Trophoblast cell (in vitro differentiated cells and primary cell): ENCODE measurements at regions not wholly inside any gene's neighbourhood (a gene's known extent, or its start where the extent isn't known, plus 50 kb on each side); places are given as distances from the start of the nearest gene placed in this dataset.

ENCODE experiments used
- DNase-seq, 2 donors: peaks; one replicate each; pipeline ENCODE4 v3.0.0-alpha.2; 2016
- H2AFZ ChIP-seq: 2 replicates; pipeline ENCODE4 v1.6.1; 2013; ENCODE audit warnings: low read length, moderate library complexity, mild to moderate bottlenecking; ENCODE audit not compliant: insufficient read depth, poor library complexity
- H2AK5ac ChIP-seq: 2 replicates; pipeline ENCODE4 v1.6.1; 2013; ENCODE audit warnings: mild to moderate bottlenecking, low read length
- H2BK120ac ChIP-seq: 2 replicates; pipeline ENCODE4 v1.6.1; 2013; ENCODE audit warnings: low read length, mild to moderate bottlenecking, moderate library complexity; ENCODE audit not compliant: insufficient read depth, poor library complexity
- H2BK12ac ChIP-seq: 2 replicates; pipeline ENCODE4 v1.6.1; 2013; ENCODE audit warnings: mild to moderate bottlenecking, low read length, moderate library complexity
- H2BK5ac ChIP-seq: 2 replicates; pipeline ENCODE4 v1.6.1; 2013; ENCODE audit warnings: low read length, low read depth, moderate library complexity, mild to moderate bottlenecking; ENCODE audit not compliant: poor library complexity
- H3K14ac ChIP-seq: 2 replicates; pipeline ENCODE4 v1.6.1; 2013; ENCODE audit warnings: mild to moderate bottlenecking, low read length
- H3K18ac ChIP-seq: 2 replicates; pipeline ENCODE4 v1.6.1; 2013; ENCODE audit warnings: mild to moderate bottlenecking, low read length
- H3K23ac ChIP-seq: 2 replicates; pipeline ENCODE4 v1.6.1; 2013; ENCODE audit warnings: low read length
- H3K27ac ChIP-seq: 2 replicates; pipeline ENCODE4 v1.5.1; 2013; ENCODE audit warnings: low read depth, mild to moderate bottlenecking, inconsistent platforms, low read length, moderate library complexity
- H3K27me3 ChIP-seq: 2 replicates; pipeline ENCODE4 v1.6.1; 2013; ENCODE audit warnings: inconsistent platforms, mild to moderate bottlenecking, low read length, moderate library complexity; ENCODE audit not compliant: insufficient read depth
- H3K36me3 ChIP-seq, 2 experiments: 1 replicate in 1 of 2; 2 replicates in 1 of 2; pipeline ENCODE4 v1.6.1; 2013; ENCODE audit warnings: low read length in 2 of 2, mild to moderate bottlenecking in 2 of 2, moderate library complexity in 1 of 2; ENCODE audit not compliant: insufficient read depth in 2 of 2, control insufficient read depth in 1 of 2
- H3K4ac ChIP-seq: 2 replicates; pipeline ENCODE4 v1.6.1; 2013; ENCODE audit warnings: low read depth, mild to moderate bottlenecking, low read length, moderate library complexity
- H3K4me1 ChIP-seq, 2 experiments: 1 replicate in 1 of 2; 2 replicates in 1 of 2; pipeline ENCODE4 v1.6.1; 2013; ENCODE audit warnings: low read length in 2 of 2, mild to moderate bottlenecking in 2 of 2, moderate library complexity in 1 of 2; ENCODE audit not compliant: insufficient read depth in 2 of 2, control insufficient read depth in 1 of 2
- H3K4me2 ChIP-seq: 2 replicates; pipeline ENCODE4 v1.6.1; 2013; ENCODE audit warnings: inconsistent platforms, mild to moderate bottlenecking, low read length, moderate library complexity
- H3K4me3 ChIP-seq: 2 replicates; pipeline ENCODE4 v1.5.1; 2013; ENCODE audit warnings: mild to moderate bottlenecking, low read depth, low read length, inconsistent platforms
- H3K79me1 ChIP-seq: one replicate; pipeline ENCODE4 v1.6.1; 2013; ENCODE audit warnings: low read length
- H3K79me2 ChIP-seq: 2 replicates; pipeline ENCODE4 v1.6.1; 2013; ENCODE audit warnings: low read length, mild to moderate bottlenecking; ENCODE audit not compliant: control insufficient read depth, insufficient read depth, poor library complexity
- H3K9ac ChIP-seq: 2 replicates; pipeline ENCODE4 v1.6.1; 2013; ENCODE audit warnings: mild to moderate bottlenecking, low read length
- H3K9me3 ChIP-seq: 2 replicates; pipeline ENCODE4 v1.6.1; 2013; ENCODE audit warnings: low read depth, mild to moderate bottlenecking, control low read depth, inconsistent platforms, low read length; ENCODE audit not compliant: insufficient read depth
- H4K12ac ChIP-seq: 2 replicates; pipeline ENCODE4 v1.6.1; 2013; ENCODE audit warnings: low read depth, mild to moderate bottlenecking, low read length, moderate library complexity
- H4K8ac ChIP-seq: 2 replicates; pipeline ENCODE4 v1.6.1; 2013; ENCODE audit warnings: low read depth, mild to moderate bottlenecking, low read length, moderate library complexity
- H4K91ac ChIP-seq: one replicate; pipeline ENCODE4 v1.6.1; 2013; ENCODE audit warnings: low read depth, mild to moderate bottlenecking, low read length, moderate library complexity
- WGBS: extraction: QIAGEN DNeasy Blood & Tissue Kit; methylation state at CpG from one replicate; pipeline ENCODE4 v1.1.7; 2013; ENCODE audit warnings: missing lambda C conversion rate; ENCODE audit not compliant: insufficient read length, insufficient coverage; ENCODE audit errors: extremely low coverage; 5-methylcytosine and 5-hydroxymethylcytosine counted together

- Histone ChIP-seq H3K4me2 (no peak overlapping the region), H2BK12ac (no peak overlapping the region), H2BK5ac (no peak overlapping the region), H2AFZ (no peak overlapping the region), H4K8ac (no peak overlapping the region), H4K91ac (no peak overlapping the region), H2BK120ac (no peak overlapping the region), H3K18ac (no peak overlapping the region), H3K36me3 (no peaks in the 10 kb centered on the region), H3K4me1 (no peaks in the 10 kb centered on the region), H3K27me3 (no peaks in the 10 kb centered on the region), H3K9me3 (no peaks in the 10 kb centered on the region), H3K14ac (no peak overlapping the region), H3K4ac (no peak overlapping the region), H4K12ac (no peak overlapping the region), H3K27ac (no peak overlapping the region), H3K9ac (no peak overlapping the region), H3K79me2 (no peaks in the 10 kb centered on the region), H3K4me3 (no peak overlapping the region), H2AK5ac (no peak overlapping the region), H3K23ac (no peak overlapping the region), H3K79me1 (no peaks in the 10 kb centered on the region)
- WGBS, result no CpG with 5 or more reads among the region's 1 CpG
- no peak for DNase-seq
These were observed 289.1 kb downstream of the NDFIP2 start for GRCh38 chr13:79770056-79770455.

GRCh38 chr13:79767126-79767525 is 286.2 kb downstream of the NDFIP2 start:
- H3K79me2 ChIP-seq, result no peaks in the 10 kb centered on the region
- DNase-seq, result peak in 1 of 2 donors; percentile 37
- H3K14ac ChIP-seq, result no peak overlapping the region
- no peak overlapping the region for H2BK12ac ChIP-seq
- no peak overlapping the region for H4K8ac ChIP-seq
- no peaks in the 10 kb centered on the region for H3K9me3 ChIP-seq
- no peak overlapping the region for H3K4me3 ChIP-seq
- H2AK5ac ChIP-seq, result no peak overlapping the region
- no peaks in the 10 kb centered on the region for H3K79me1 ChIP-seq
- no peak overlapping the region for H3K4ac ChIP-seq
- H2AFZ ChIP-seq, result no peak overlapping the region
- H4K12ac ChIP-seq, result no peak overlapping the region
- H3K27me3 ChIP-seq, result no peaks in the 10 kb centered on the region
- H4K91ac ChIP-seq, result no peak overlapping the region
- H2BK120ac ChIP-seq, result no peak overlapping the region
- H2BK5ac ChIP-seq, result no peak overlapping the region
- H3K36me3 ChIP-seq, result no peaks in the 10 kb centered on the region
- H3K18ac ChIP-seq, result no peak overlapping the region
- WGBS, result no CpG with 5 or more reads among the region's 2 CpGs
- no peak overlapping the region for H3K9ac ChIP-seq
- no peak overlapping the region for H3K23ac ChIP-seq
- H3K27ac ChIP-seq, result no peak overlapping the region
- no peaks in the 10 kb centered on the region for H3K4me1 ChIP-seq
- H3K4me2 ChIP-seq, result no peak overlapping the region

GRCh38 chr13:79765331-79765730 is 284.4 kb downstream of the NDFIP2 start:
- DNase-seq, result no peak
- Histone ChIP-seq H2BK5ac (no peak overlapping the region), H3K9me3 (no peaks in the 10 kb centered on the region), H3K4me2 (no peak overlapping the region), H3K9ac (no peak overlapping the region), H3K18ac (no peak overlapping the region), H4K12ac (no peak overlapping the region), H3K4me3 (no peak overlapping the region), H3K4ac (no peak overlapping the region), H3K79me1 (no peaks in the 10 kb centered on the region), H2BK12ac (no peak overlapping the region), H2AK5ac (no peak overlapping the region), H2AFZ (no peak overlapping the region), H4K8ac (no peak overlapping the region), H3K79me2 (no peaks in the 10 kb centered on the region), H3K27me3 (no peaks in the 10 kb centered on the region), H4K91ac (no peak overlapping the region), H3K4me1 (no peaks in the 10 kb centered on the region), H3K14ac (no peak overlapping the region), H3K36me3 (no peaks in the 10 kb centered on the region), H3K27ac (no peak overlapping the region), H3K23ac (no peak overlapping the region), H2BK120ac (no peak overlapping the region)

GRCh38 chr13:79749984-79750551 is 269.1 kb downstream of the NDFIP2 start:
- no peak overlapping the region for H4K8ac ChIP-seq
- H3K23ac ChIP-seq, result no peak overlapping the region
- H2BK12ac ChIP-seq, result no peak overlapping the region
- H4K12ac ChIP-seq, result no peak overlapping the region
- H3K79me2 ChIP-seq, result no peaks in the 10 kb centered on the region
- no peak overlapping the region for H2AK5ac ChIP-seq
- H3K18ac ChIP-seq, result no peak overlapping the region
- no peaks in the 10 kb centered on the region for H3K36me3 ChIP-seq
- H3K14ac ChIP-seq, result no peak overlapping the region
- H2AFZ ChIP-seq, result no peak overlapping the region
- peak overlapping the region; percentile 66 for H3K27ac ChIP-seq
- no peaks in the 10 kb centered on the region for H3K9me3 ChIP-seq
- H4K91ac ChIP-seq, result no peak overlapping the region
- H3K27me3 ChIP-seq, result no peaks in the 10 kb centered on the region
- peaks cover 9% of the 10 kb centered on the region for H3K79me1 ChIP-seq
- H3K4me3 ChIP-seq, result no peak overlapping the region
- no peak overlapping the region for H2BK5ac ChIP-seq
- H3K4me2 ChIP-seq, result no peak overlapping the region
- H3K4ac ChIP-seq, result no peak overlapping the region
- H2BK120ac ChIP-seq, result no peak overlapping the region
- WGBS, result no CpG with 5 or more reads among the region's 3 CpGs
- peak; percentile 90 to 96 for DNase-seq
- no peak overlapping the region for H3K9ac ChIP-seq
- peaks cover 0 to 4% of the 10 kb centered on the region in 2 experiments for H3K4me1 ChIP-seq
